GM12875 (cell line): ENCODE measurements at regions not wholly inside any gene's neighbourhood (a gene's known extent, or its start where the extent isn't known, plus 50 kb on each side); places are given as distances from the start of the nearest gene placed in this dataset.

Source experiments
- H3K4me3 ChIP-seq: one replicate; pipeline ENCODE4 v1.5.1; 2011; ENCODE audit warnings: low read depth, low read length, control low read depth
- TF ChIP-seq, protein P1 (sequence below): IDR thresholded peaks from 2 replicates; pipeline ENCODE4 v1.5.1; 2011; ENCODE audit warnings: low read depth, mild to moderate bottlenecking, control low read depth, inconsistent platforms, low read length, moderate library complexity, borderline replicate concordance; ENCODE audit not compliant: insufficient read depth

GRCh38 chr1:219773775-219774174, 154.6 kb downstream of the SLC30A10 start:
- H3K4me3 ChIP-seq = no peak overlapping the region
- TF ChIP-seq, protein P1, sequence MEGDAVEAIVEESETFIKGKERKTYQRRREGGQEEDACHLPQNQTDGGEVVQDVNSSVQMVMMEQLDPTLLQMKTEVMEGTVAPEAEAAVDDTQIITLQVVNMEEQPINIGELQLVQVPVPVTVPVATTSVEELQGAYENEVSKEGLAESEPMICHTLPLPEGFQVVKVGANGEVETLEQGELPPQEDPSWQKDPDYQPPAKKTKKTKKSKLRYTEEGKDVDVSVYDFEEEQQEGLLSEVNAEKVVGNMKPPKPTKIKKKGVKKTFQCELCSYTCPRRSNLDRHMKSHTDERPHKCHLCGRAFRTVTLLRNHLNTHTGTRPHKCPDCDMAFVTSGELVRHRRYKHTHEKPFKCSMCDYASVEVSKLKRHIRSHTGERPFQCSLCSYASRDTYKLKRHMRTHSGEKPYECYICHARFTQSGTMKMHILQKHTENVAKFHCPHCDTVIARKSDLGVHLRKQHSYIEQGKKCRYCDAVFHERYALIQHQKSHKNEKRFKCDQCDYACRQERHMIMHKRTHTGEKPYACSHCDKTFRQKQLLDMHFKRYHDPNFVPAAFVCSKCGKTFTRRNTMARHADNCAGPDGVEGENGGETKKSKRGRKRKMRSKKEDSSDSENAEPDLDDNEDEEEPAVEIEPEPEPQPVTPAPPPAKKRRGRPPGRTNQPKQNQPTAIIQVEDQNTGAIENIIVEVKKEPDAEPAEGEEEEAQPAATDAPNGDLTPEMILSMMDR = no peak

DNA sequence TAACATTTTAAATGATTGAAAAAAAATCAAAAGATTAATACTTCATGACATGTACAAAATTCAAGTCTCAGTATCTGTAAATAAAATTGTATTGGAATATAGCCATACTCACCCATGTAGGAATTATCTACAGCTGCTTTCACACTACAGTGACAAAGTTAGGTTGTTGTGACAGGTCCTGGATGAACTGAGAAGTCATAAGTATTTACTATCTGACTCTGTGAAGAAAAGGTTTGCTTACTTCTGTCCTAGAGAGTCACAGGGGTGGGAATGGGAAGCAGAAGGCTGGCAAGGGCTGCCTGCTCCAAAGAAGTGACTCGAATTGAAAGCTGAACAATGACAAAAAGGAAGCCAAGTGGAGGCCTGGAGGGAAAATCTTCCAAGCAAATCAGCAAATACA, 155.2 kb downstream of the SLC30A10 start:
- TF ChIP-seq, protein P1 = no peak

GRCh38 chr1:219772265-219773036, 155.9 kb downstream of the SLC30A10 start:
- TF ChIP-seq, protein P1 = no peak
- no peak overlapping the region for H3K4me3 ChIP-seq

More for the DNA sequence above, 155.2 kb downstream of the SLC30A10 start:
- no peak overlapping the region for H3K4me3 ChIP-seq

GRCh38 chr1:219771080-219771479, 157.3 kb downstream of the SLC30A10 start:
- TF ChIP-seq, protein P1 = no peak
- no peak overlapping the region for H3K4me3 ChIP-seq

DNA sequence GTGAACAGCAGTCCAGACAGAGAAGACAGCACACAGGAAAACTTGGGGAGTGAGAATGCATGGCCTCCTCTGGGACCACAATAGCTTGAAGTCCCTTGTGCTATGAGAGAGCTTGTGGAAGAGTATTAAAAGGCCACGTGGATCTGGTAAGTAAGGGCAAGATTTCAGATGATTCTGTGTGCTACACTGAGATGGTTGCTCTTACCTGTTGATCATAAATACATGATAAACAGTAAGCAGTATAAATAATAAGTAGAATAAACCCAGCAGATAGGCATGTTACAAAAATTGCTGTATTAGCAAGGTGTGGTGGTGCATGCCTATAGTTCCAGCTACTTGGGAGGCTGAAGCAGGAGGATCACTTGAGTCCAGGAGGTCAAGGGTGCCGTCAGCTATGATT, 150.4 kb upstream of the ZC3H11B start:
- TF ChIP-seq, protein P1 = no peak

GRCh38 chr1:219761208-219761860, 148.4 kb upstream of the ZC3H11B start:
- no peak overlapping the region for H3K4me3 ChIP-seq
- TF ChIP-seq, protein P1 = no peak

More for the DNA sequence above, 150.4 kb upstream of the ZC3H11B start:
- H3K4me3 ChIP-seq = no peak overlapping the region

DNA sequence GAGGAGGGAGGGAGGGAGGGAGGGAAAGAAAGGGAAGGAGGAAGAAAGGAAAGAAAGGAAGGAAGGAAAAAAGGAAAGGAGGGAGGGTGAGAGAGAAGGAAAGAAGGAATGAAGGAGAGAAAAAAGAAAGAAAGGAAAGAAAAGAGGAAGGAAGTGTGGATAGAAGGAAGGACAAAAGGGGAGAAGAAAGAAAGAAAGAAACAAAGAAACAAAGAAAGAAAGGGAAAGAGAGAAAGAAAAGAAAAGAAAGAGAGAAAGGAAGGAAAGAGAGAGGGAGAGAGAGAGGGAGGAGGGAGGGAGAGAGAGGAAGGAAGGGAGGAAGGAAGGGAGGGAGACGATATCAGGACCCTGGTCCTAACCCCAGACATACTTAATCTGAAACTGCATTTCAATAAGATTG, 146.2 kb upstream of the ZC3H11B start:
- TF ChIP-seq, protein P1 = no peak
- no peak overlapping the region for H3K4me3 ChIP-seq
